A673 (cell line): ENCODE measurements at regions not wholly inside any gene's neighbourhood (a gene's known extent, or its start where the extent isn't known, plus 50 kb on each side); places are given as distances from the start of the nearest gene placed in this dataset.
"Not testable (repeated sequence)": the region's sequence is repeated elsewhere in the genome, so short reads cannot be mapped to it uniquely, and the experiment has no call there.

Source experiments
- BruUV-seq: library from RNA; stranded (reverse); fragments of 400-500 nt; replicated peaks from 2 replicates; lab custom pipeline; 2021; lab: Mats Ljungman, UMichigan
- CTCF ChIA-PET: fragments of 300-600 bp; sonication (Branson Sonifier 250); formaldehyde crosslinking; loops from one replicate; lab custom pipeline; 2022; ENCODE audit warnings: antibody characterized with exemption; lab: Charles Lee
- POLR2A ChIA-PET: fragments of 300-600 bp; sonication (Branson Sonifier 250); formaldehyde crosslinking; loops from one replicate; lab custom pipeline; 2022; ENCODE audit warnings: antibody characterized with exemption; ENCODE audit not compliant: low non-redundant PET; lab: Charles Lee
- DNase-seq: peaks from one replicate; pipeline ENCODE4 v3.0.0-alpha.2; 2015; ENCODE audit warnings: low spot score
- H3K27ac ChIP-seq: fragments of 200-600 bp; sonication (generic); 2 replicates; pipeline ENCODE4 v1.5.1; 2016; ENCODE audit warnings: mixed run types, low read depth, mild to moderate bottlenecking, mixed read lengths, antibody characterized with exemption, low read length; ENCODE audit not compliant: poor library complexity, severe bottlenecking
- H3K27me3 ChIP-seq: fragments of 200-600 bp; sonication (generic); replicated peaks from 2 replicates; pipeline ENCODE4 v1.6.1; 2017; ENCODE audit warnings: mixed run types, low read depth, mild to moderate bottlenecking, mixed read lengths, antibody characterized with exemption, low read length; ENCODE audit not compliant: insufficient read depth, poor library complexity
- H3K36me3 ChIP-seq: fragments of 200-600 bp; sonication (generic); 2 replicates; pipeline ENCODE4 v1.6.1; 2016; ENCODE audit warnings: mixed run types, mild to moderate bottlenecking, mixed read lengths, antibody characterized with exemption, low read length; ENCODE audit not compliant: insufficient read depth, poor library complexity, severe bottlenecking
- H3K4me1 ChIP-seq: fragments of 200-600 bp; sonication (generic); 2 replicates; pipeline ENCODE4 v1.6.1; 2017; ENCODE audit warnings: mixed run types, mild to moderate bottlenecking, mixed read lengths, antibody characterized with exemption, low read length; ENCODE audit not compliant: insufficient read depth, poor library complexity, severe bottlenecking
- H3K4me3 ChIP-seq: fragments of 200-600 bp; sonication (generic); 2 replicates; pipeline ENCODE4 v1.5.1; 2016; ENCODE audit warnings: low read depth, mixed run types, mild to moderate bottlenecking, mixed read lengths, low read length; ENCODE audit not compliant: poor library complexity, severe bottlenecking
- H3K9me3 ChIP-seq: fragments of 200-600 bp; sonication (generic); 2 replicates; pipeline ENCODE4 v1.6.1; 2016; ENCODE audit warnings: mixed run types, low read depth, mild to moderate bottlenecking, mixed read lengths, antibody characterized with exemption, low read length; ENCODE audit not compliant: poor library complexity, severe bottlenecking
- CTCF ChIP-seq: fragments of 300-800, 200-600 bp; sonication (generic); conservative IDR thresholded peaks from 2 replicates; pipeline ENCODE4 v1.5.1; 2017; ENCODE audit warnings: low read depth, mild to moderate bottlenecking, antibody characterized with exemption, low read length, moderate library complexity, mixed read lengths
- EZH2 ChIP-seq: fragments of 200-600 bp; sonication (generic); IDR thresholded peaks from 2 replicates; pipeline ENCODE4 v1.6.1; 2017; ENCODE audit warnings: borderline replicate concordance, low read depth, mild to moderate bottlenecking, mixed read lengths, antibody characterized with exemption, low read length; ENCODE audit not compliant: poor library complexity, severe bottlenecking
- intact Hi-C: fragments of 100-400 bp; cut with micrococcal nuclease; formaldehyde crosslinking; loops from one replicate; pipeline ENCODE4 v1.10.0; 2022; ENCODE audit not compliant: unreplicated experiment

GRCh38 chr6:57948481-57948880 is 631.1 kb downstream of the PRIM2 start:
- DNase-seq, CTCF ChIA-PET, BruUV-seq, H3K9me3 ChIP-seq, H3K36me3 ChIP-seq, H3K4me3 ChIP-seq, H3K27me3 ChIP-seq, intact Hi-C loops, H3K4me1 ChIP-seq, POLR2A ChIA-PET, H3K27ac ChIP-seq: not testable (repeated sequence)

DNA sequence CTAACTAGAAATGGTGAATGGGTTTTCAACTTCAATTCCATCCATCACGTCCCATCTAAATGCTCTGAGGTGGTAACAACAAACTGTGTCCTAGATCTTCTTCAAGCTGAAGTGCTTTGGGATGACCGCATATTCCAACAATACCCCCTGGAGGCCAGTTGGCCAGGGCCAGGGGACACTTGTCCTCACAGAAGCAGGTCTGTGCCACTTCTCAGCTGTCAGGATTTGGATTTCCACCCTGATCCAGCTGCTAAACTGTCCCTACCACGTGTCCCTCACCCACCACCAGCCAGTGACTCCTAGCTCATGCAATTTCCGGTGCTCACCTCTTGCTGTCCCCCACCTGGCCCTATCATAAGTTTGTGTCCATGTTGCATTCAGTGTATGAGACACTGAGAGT is 633.0 kb downstream of the PRIM2 start:
- POLR2A ChIA-PET, H3K4me3 ChIP-seq, intact Hi-C loops: not testable (repeated sequence)

GRCh38 chr6:57966757-57967156 is 649.3 kb downstream of the PRIM2 start:
- BruUV-seq, DNase-seq, H3K27me3 ChIP-seq, H3K4me1 ChIP-seq, CTCF ChIA-PET, intact Hi-C loops, H3K36me3 ChIP-seq, POLR2A ChIA-PET, H3K9me3 ChIP-seq, H3K4me3 ChIP-seq, H3K27ac ChIP-seq: not testable (repeated sequence)

More for the DNA sequence above, 633.0 kb downstream of the PRIM2 start:
- H3K27ac ChIP-seq, H3K27me3 ChIP-seq, BruUV-seq, H3K9me3 ChIP-seq, CTCF ChIA-PET, DNase-seq, H3K36me3 ChIP-seq, H3K4me1 ChIP-seq: not testable (repeated sequence)

GRCh38 chr6:57971956-57972355 is 654.5 kb downstream of the PRIM2 start:
- CTCF ChIA-PET, H3K4me3 ChIP-seq, H3K27me3 ChIP-seq, DNase-seq, H3K36me3 ChIP-seq, BruUV-seq, H3K27ac ChIP-seq, H3K9me3 ChIP-seq, intact Hi-C loops, H3K4me1 ChIP-seq, POLR2A ChIA-PET: not testable (repeated sequence)

DNA sequence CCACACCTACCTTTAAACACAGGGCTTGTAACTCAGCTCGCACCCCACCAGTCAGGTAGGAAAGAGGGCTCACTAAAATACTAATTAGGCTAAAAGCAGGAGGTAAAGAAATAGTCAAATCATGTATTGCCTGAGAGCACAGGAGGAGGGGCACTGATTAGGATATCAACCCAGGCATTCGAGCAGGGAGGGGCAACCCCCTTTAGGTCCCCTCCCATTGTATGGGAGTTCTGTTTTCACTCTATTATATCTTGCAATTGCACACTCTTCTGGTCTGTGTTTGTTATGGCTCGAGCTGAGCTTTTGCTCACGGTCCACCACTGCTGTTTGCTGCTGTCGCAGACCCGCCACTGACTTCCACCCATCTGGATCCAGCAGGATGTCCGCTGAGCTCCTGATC is 657.2 kb downstream of the PRIM2 start:
- intact Hi-C loops: no loop called here
- no TSS peak for BruUV-seq
- POLR2A ChIA-PET: no interaction called here

GRCh38 chr6:57975127-57975526 is 657.7 kb downstream of the PRIM2 start:
- H3K4me3 ChIP-seq, H3K27me3 ChIP-seq, H3K36me3 ChIP-seq, H3K9me3 ChIP-seq, BruUV-seq, CTCF ChIA-PET, POLR2A ChIA-PET, H3K27ac ChIP-seq, DNase-seq, intact Hi-C loops, H3K4me1 ChIP-seq: not testable (repeated sequence)

More for the DNA sequence above, 657.2 kb downstream of the PRIM2 start:
- Histone ChIP-seq H3K36me3 (no peaks in the 10 kb centered on the region), H3K4me3 (no peak overlapping the region), H3K27ac (no peak overlapping the region), H3K4me1 (no peaks in the 10 kb centered on the region), H3K9me3 (no peaks in the 10 kb centered on the region), H3K27me3 (no peaks in the 10 kb centered on the region)
- CTCF ChIA-PET: no interaction called here
- TF ChIP-seq CTCF: no peak
- TF ChIP-seq EZH2: no peak
- no peak for DNase-seq

DNA sequence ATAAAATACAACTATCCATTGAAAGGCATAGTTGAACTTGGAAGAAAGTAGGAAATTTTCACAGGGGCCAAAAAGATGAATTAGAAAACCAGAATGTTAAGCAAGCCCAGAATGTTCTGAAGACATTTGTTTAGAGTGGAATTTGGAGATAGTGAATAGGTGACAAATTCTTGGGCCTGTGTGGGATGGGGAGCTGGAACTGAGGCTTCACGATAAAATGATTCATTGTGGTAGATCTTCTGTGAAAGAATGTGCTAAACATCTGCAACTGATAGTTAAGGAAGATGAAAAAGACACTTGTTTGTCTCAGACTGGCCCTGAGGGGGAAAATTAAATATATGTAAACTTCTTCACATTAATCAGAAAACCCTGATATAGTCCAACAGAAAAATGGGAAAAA is 658.9 kb downstream of the PRIM2 start:
- H3K9me3 ChIP-seq, DNase-seq, BruUV-seq, CTCF ChIA-PET, H3K27me3 ChIP-seq, intact Hi-C loops, H3K4me1 ChIP-seq, H3K36me3 ChIP-seq, POLR2A ChIA-PET, H3K27ac ChIP-seq, H3K4me3 ChIP-seq: not testable (repeated sequence)
